SK-N-MC (cell line): ENCODE measurements at regions not wholly inside any gene's neighbourhood (a gene's known extent, or its start where the extent isn't known, plus 50 kb on each side); places are given as distances from the start of the nearest gene placed in this dataset.
"Not testable (repeated sequence)": the region's sequence is repeated elsewhere in the genome, so short reads cannot be mapped to it uniquely, and the experiment has no call there.

Experiments
- DNase-seq: peaks from one replicate; pipeline ENCODE4 v3.0.0-alpha.2; 2011; ENCODE audit warnings: low read depth, low spot score
- H3K27ac ChIP-seq: fragments of 200-600 bp; sonication (generic); 2 replicates; pipeline ENCODE4 v1.5.1; 2016; ENCODE audit warnings: mixed run types
- H3K36me3 ChIP-seq: fragments of 200-600 bp; sonication (generic); 2 replicates; pipeline ENCODE4 v1.6.1; 2017; ENCODE audit warnings: antibody characterized with exemption, low read length, mixed read lengths; ENCODE audit not compliant: insufficient read depth
- H3K4me3 ChIP-seq: fragments of 200-600 bp; sonication (generic); 2 replicates; pipeline ENCODE4 v1.5.1; 2016
- H3K9ac ChIP-seq: fragments of 200-600 bp; sonication (generic); 2 replicates; pipeline ENCODE4 v1.8.0; 2017; ENCODE audit warnings: mixed run types, mixed read lengths; ENCODE audit not compliant: insufficient read length
- H3K9me3 ChIP-seq: fragments of 200-600 bp; sonication (generic); 2 replicates; pipeline ENCODE4 v1.6.1; 2017; ENCODE audit warnings: low read depth, mild to moderate bottlenecking, antibody characterized with exemption, low read length, moderate library complexity, mixed read lengths
- EZH2 ChIP-seq: fragments of 200-600 bp; sonication (generic); IDR thresholded peaks from one replicate; pipeline ENCODE4 v1.6.1; 2017; ENCODE audit warnings: antibody characterized with exemption
- FOXP2 ChIP-seq: optimal IDR thresholded peaks from 2 replicates; pipeline ENCODE3; 2011; ENCODE audit warnings: mild to moderate bottlenecking, moderate library complexity; ENCODE audit not compliant: insufficient read depth; ENCODE audit errors: extremely low read length, control extremely low read depth
- POLR2AphosphoS5 ChIP-seq: IDR thresholded peaks from 2 replicates; pipeline ENCODE4 v1.6.1; 2012; ENCODE audit warnings: mild to moderate bottlenecking, low read depth, low read length, borderline replicate concordance

DNA sequence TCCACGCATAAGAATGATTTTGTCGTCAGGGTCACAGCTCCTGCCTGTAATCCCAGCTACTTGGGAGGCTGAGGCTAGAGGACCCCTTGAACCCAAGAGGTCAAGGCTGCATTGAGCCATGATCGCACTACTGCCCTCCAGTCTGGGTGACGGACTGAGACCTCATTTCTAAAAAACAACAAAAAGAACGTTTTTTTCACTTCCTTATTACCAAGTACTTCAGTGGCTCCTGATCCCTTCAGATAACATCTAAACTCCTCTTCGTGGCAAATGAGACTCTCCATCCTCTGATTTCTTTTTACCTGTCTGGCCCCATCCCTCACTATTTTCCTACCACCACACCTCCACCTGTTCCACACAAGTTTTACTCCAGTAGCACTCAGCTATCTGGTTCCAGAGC, 105.4 kb upstream of the TLK1 start:
- no peak overlapping the region for H3K9ac ChIP-seq
- H3K27ac ChIP-seq: no peak overlapping the region
- DNase-seq: no peak
- H3K4me3 ChIP-seq: no peak overlapping the region
- TF ChIP-seq FOXP2: no peak
- TF ChIP-seq POLR2AphosphoS5: no peak
- H3K9me3 ChIP-seq: no peaks in the 10 kb centered on the region
- H3K36me3 ChIP-seq: no peaks in the 10 kb centered on the region

DNA sequence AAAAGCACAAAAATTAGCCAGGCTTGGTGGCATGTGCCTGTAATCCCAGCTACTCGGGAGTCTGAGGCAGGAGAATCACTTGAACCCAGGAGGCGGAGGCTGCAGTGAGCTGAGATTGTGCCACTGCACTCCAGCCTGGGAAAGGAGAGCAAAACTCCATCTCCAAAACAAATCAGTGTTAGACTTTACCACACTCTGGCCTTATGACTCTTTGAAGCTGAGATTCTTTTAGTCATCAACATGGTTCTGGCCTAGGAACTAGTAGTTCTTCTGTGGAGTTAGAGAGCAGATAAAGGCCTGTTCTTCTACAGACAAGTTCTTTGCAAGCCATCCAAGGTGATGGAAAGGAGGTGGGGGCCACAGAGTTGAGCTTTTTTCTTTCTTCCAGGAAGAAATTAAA, 100.8 kb upstream of the TLK1 start:
- H3K9me3 ChIP-seq, H3K9ac ChIP-seq, H3K27ac ChIP-seq, H3K4me3 ChIP-seq, DNase-seq, H3K36me3 ChIP-seq: not testable (repeated sequence)

DNA sequence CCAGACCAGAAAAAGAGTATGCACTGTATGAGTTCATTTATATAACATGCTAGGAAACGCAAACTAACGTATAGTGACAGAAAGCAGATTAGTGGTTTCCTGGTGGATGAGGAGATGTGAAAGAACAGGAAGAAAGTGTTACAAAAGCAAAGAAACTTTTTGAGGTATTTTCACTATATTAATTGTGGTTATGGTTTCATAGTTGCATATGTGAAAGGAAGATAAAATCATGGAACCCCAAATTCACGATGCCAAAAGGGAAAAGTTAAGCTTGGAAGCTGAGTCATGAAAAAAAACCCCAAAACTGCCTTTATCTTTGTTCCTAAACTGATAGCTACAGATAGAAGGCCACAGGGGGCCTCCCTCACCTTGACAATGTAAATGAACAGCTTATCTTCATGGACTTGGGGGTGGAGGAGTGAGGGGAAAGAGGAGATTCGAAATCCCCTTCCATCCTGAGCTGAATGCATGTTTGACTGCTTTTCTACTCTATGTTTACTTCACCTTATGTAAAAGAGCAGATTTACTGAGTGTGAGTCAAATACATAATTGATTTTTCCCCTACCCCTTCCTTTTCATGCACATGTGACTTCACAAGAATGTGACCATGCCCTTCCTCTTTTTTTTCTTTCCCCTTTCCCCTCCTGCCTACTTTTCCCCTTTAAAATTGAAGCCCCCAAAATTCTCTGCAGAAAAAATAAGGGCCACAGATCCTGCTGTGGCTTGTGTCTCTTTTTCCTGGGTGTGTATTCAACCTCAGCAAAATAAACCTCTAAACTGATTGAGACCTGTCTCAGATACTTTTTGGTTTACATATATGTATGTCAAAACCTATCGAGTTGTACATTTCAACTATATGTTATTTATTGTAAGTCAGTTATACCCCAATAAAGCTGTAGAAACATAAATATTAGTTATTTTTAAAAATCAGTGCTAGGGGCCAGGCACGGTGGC, 100.1 kb upstream of the TLK1 start:
- H3K4me3 ChIP-seq: peak overlapping the region; percentile 36; the same call in 1 of the 2 replicates
- peak; percentile 51 for DNase-seq
- H3K27ac ChIP-seq: peak overlapping the region; percentile 39; the same call in 1 of the 2 replicates
- H3K9ac ChIP-seq: no peak overlapping the region
- H3K36me3 ChIP-seq: no peaks in the 10 kb centered on the region
- no peaks in the 10 kb centered on the region for H3K9me3 ChIP-seq
- TF ChIP-seq FOXP2 (no peak), POLR2AphosphoS5 (no peak; the same call in 1 of the 2 replicates), EZH2 (no peak)

DNA sequence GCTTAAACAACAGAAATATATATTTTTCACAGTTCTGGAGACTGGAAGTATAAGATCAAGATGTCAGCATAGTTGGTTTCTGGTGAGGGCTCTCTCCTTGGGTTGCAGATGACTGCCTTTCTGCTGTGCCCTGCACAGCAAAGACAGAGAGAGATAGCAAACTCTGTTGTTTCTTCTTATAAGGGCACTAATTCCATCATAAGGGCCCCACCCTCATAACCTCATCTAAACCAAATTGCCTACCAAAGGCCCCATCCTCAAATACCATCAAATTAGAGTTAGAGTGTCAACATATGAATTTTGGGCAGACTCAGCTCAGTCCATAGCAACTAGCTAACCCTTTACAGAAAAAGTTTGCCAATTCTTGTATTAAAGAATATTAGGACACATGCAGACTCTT, 94.0 kb upstream of the TLK1 start:
- Histone ChIP-seq H3K27ac (no peak overlapping the region), H3K9me3 (no peaks in the 10 kb centered on the region), H3K36me3 (no peaks in the 10 kb centered on the region), H3K9ac (no peak overlapping the region), H3K4me3 (no peak overlapping the region)
- TF ChIP-seq FOXP2: no peak
- TF ChIP-seq POLR2AphosphoS5: no peak
- TF ChIP-seq EZH2: no peak
- no peak for DNase-seq

DNA sequence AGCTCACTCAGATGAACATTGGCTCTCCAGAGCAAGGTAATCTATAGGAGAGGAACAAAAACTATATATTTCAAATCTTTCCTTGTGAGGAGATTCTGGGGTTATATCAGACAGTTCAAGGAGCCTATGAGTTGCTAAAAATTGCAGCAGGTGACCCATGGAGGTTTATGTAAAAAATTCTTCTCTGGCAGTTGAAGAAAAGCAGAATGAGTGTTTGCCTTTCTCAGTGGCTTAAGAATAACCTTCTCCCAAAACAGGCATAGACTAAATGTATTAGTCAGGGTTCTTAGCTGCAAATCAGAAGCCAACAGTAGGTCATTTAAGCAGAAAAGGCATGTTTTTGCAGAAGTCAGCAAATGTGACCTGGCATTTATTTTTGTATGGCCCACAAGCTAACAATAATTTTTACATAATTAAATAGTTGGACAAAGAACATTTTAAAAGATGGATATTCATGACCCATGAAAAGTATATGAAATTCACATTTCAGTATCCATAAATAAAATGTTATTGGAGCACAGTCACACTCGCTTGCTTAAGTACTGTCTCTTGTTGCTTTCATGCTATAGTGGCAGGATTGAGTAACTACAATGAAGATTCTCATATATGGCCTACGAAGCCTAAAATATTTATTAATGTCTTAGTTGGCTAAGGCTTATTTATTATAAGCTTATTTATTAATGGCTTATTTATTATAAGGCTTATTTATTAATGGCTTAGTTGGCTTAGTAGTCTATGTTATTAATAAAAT, 93.4 kb upstream of the TLK1 start:
- no peaks in the 10 kb centered on the region for H3K36me3 ChIP-seq
- H3K4me3 ChIP-seq: no peak overlapping the region
- no peak for TF ChIP-seq POLR2AphosphoS5
- TF ChIP-seq EZH2: no peak
- TF ChIP-seq FOXP2: no peak
- H3K27ac ChIP-seq: no peak overlapping the region
- no peak for DNase-seq
- H3K9ac ChIP-seq: no peak overlapping the region
- H3K9me3 ChIP-seq: no peaks in the 10 kb centered on the region

DNA sequence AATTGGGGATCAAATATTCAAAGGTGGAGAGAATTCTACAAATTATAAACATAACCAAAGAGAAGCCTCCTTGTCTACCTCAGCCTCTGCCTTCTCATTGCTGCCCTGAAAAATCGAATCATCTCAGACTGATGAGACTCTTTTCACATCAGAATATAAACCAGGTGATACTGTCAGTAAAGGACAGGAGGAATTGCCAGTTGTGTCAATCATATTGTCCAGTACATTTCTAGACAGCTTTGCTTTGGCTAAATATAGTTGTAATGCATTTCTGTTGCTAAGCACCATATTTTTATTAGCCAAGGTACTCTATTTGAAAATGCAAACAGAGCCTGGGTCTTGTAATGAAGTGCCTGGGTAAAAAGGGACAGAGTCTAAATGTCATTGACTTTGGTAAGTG, 92.6 kb upstream of the TLK1 start:
- TF ChIP-seq FOXP2 (no peak), POLR2AphosphoS5 (no peak), EZH2 (no peak)
- Histone ChIP-seq H3K9me3 (no peaks in the 10 kb centered on the region), H3K4me3 (no peak overlapping the region)

DNA sequence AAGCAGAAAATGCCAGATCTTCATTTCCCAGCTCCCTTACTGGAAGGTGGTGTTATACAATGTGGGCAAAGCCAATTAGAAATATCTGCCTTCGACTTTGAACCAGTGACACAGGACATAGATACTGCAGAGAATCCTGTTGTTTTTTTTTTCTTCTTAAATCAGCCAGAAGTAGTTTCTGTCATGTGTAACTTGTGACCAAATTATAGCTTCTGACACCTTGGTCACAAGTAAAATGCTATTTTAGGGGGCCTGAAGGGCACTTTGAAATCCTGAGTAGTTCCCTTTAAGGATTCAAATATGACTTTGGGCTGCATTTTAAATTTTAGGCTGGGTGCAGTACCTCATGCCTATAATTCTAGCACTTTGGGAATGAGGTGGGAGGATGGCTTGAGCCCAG, 89.0 kb upstream of the TLK1 start:
- no peak overlapping the region for H3K4me3 ChIP-seq
- no peak overlapping the region for H3K27ac ChIP-seq
- no peaks in the 10 kb centered on the region for H3K9me3 ChIP-seq
- TF ChIP-seq POLR2AphosphoS5: no peak
- TF ChIP-seq FOXP2: no peak
- no peak for TF ChIP-seq EZH2
- no peak overlapping the region for H3K9ac ChIP-seq
- no peaks in the 10 kb centered on the region for H3K36me3 ChIP-seq
- DNase-seq: no peak

More for the DNA sequence above, 92.6 kb upstream of the TLK1 start:
- no peak overlapping the region for H3K27ac ChIP-seq
- no peak for DNase-seq
- H3K9ac ChIP-seq: no peak overlapping the region
- no peaks in the 10 kb centered on the region for H3K36me3 ChIP-seq

DNA sequence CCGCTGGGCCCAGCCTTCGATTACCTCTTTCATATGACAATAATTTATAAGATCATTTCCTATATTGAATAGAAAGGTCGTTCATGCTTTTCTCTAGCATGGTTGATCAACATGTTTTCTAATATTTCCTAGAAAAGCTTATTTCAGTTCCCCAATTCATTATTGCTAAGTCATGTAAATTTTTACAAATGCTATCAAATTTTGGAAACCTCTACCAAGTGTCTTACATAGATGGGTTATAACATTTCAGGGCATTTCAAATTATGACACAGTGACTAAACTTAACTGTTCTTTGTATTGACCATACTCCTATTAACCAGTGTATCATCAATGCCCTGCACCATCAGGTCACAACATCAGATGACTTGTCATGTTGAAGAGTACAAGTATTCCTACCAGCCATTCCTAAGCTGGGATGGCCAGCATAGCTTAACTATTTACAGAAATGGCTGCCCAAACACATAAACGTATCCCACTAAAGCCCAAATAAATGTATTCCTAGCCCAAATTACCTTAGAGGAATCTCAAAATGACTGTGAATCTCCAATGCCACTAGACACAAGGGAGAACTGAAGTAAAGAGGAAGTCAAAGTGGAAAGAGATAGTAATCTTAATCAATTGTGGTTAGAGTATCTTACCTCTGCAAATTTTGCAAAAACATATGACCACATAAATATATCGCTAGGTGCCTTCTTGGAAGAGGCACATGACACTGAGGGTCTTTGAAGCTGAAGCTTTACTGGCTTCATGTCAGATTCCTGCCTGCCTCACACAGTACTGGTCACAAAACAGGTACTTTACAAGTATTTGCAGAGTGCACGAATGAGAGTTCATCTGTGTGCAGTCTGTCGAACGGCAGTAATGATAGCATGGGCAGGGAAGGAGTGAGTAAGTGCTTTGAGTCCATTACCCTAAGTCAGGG, 87.3 kb upstream of the TLK1 start:
- no peak overlapping the region for H3K9ac ChIP-seq
- no peak for DNase-seq
- no peaks in the 10 kb centered on the region for H3K9me3 ChIP-seq
- TF ChIP-seq FOXP2 (no peak), POLR2AphosphoS5 (no peak), EZH2 (no peak)
- no peaks in the 10 kb centered on the region for H3K36me3 ChIP-seq
- H3K4me3 ChIP-seq: no peak overlapping the region
- H3K27ac ChIP-seq: no peak overlapping the region
